ENCODE measurements at regions not wholly inside any gene's neighbourhood (a gene's known extent, or its start where the extent isn't known, plus 50 kb on each side); places are given as distances from the start of the nearest gene placed in this dataset.

DNA sequence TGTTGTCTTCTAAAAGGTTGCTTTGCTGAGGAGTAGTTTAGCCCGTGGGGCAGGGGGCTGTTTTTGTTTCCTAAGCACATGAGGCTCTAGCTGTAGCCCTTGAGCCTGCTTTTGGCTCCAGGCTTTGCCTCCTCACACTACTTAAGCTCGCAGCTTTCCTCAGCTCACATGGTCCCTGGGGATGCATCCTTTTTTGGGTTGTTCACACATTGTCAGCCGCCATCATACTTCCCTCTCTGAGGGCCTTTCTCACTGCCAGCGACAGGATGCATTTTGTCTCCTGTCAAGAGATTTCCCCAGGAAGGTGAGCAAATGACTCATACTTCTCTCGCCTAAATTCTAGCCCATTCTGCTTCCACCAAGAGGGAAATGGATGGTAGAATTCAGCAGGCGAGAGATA lies 279.5 kb upstream of the PKDCC start:
- Histone ChIP-seq H3K36me3 (no peaks in the 10 kb centered on the region), H3K27me3 (no peaks in the 10 kb centered on the region), H3K4me1 (no peaks in the 10 kb centered on the region), H3K4me3 (no peak overlapping the region), H3K27ac (no peak overlapping the region), H3K9me3 (no peaks in the 10 kb centered on the region)
- WGBS, 2 donors (ENCODE audit: low coverage in 1 of 2), result 42 to 70% methylated on average over 5 of the region's 6 CpGs
- TF ChIP-seq POLR2AphosphoS5 (IDR thresholded peaks at IDR 0.05) (no peak), CTCF (IDR thresholded peaks at IDR 0.05) (no peak), POLR2A (IDR thresholded peaks at IDR 0.05) (no peak), EP300 (IDR thresholded peaks at IDR 0.05) (no peak)
- peak; percentile 22 for ATAC-seq

- no peak for ATAC-seq
- no peak overlapping the region for H3K27ac ChIP-seq
- 100% methylated on average over 1 of the region's 1 CpG for WGBS, 2 donors (ENCODE audit: low coverage in 1 of 2)
- H3K4me3 ChIP-seq, result no peak overlapping the region
- H3K27me3 ChIP-seq, result no peaks in the 10 kb centered on the region
- no peaks in the 10 kb centered on the region for H3K4me1 ChIP-seq
- TF ChIP-seq POLR2A (IDR thresholded peaks at IDR 0.05) (no peak), POLR2AphosphoS5 (IDR thresholded peaks at IDR 0.05) (no peak), CTCF (IDR thresholded peaks at IDR 0.05) (no peak), EP300 (IDR thresholded peaks at IDR 0.05) (no peak)
- H3K36me3 ChIP-seq, result no peaks in the 10 kb centered on the region
- H3K9me3 ChIP-seq, result no peaks in the 10 kb centered on the region
Measured at GRCh38 chr2:41771710-41772109, 276.1 kb upstream of the PKDCC start.

DNA sequence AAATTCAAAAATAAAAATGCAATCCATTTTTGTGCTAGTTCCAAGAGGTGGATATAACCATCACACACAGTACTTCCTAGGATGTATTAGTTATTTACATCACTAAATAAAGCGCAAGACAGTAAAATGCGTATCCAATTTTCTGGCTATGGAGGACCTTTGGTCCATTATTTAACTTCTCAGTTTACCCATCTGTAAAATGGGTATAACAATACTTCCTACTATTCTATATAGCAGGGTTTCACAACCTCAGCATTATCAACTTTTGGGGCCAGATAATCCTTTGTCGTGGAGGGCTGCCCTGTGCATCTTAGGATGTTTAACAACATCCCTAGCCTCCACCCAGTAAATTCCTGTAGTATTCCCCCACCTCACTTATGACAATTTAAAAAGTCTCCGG lies 275.1 kb upstream of the PKDCC start:
- no peaks in the 10 kb centered on the region for H3K36me3 ChIP-seq
- no peak for ATAC-seq
- no peak overlapping the region for H3K27ac ChIP-seq
- TF ChIP-seq CTCF (IDR thresholded peaks at IDR 0.05) (no peak), EP300 (IDR thresholded peaks at IDR 0.05) (no peak), POLR2AphosphoS5 (IDR thresholded peaks at IDR 0.05) (no peak), POLR2A (IDR thresholded peaks at IDR 0.05) (no peak)
- no peaks in the 10 kb centered on the region for H3K27me3 ChIP-seq
- no peak overlapping the region for H3K4me3 ChIP-seq
- H3K4me1 ChIP-seq, result no peaks in the 10 kb centered on the region
- H3K9me3 ChIP-seq, result no peaks in the 10 kb centered on the region
- WGBS, 2 donors (ENCODE audit: low coverage in 1 of 2), result 93 to 98% methylated on average over 4 of the region's 4 CpGs

DNA sequence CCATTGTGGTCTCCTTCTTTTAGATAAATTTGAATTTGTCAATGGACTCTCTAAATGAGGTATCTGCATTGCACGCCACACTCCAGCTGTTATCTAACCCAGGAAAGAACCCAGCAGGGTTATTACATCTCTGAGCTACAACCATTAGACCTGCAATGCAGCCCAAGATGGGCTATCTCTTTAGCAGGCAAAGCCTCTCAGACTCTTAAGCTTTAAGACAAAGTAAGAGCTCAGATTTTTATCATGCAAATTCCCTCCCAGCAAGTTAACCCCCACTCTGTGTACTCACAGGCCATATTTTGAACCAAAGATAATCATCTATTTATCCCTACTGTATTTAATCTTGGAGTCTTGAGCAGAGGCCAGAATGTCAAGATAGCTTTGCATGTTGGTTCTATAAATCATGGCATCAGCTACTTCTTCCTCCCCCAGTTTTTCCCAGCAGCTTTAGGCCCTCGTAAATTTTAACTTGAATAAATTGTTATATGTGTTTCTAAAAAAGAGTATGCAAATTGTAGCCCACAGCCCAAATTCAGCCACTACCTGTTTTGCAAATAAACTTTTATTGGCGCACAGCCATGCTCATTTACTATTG lies 273.7 kb upstream of the PKDCC start:
- no peak for ATAC-seq
- no peak overlapping the region for H3K4me3 ChIP-seq
- no peaks in the 10 kb centered on the region for H3K36me3 ChIP-seq
- WGBS, 2 donors (ENCODE audit: low coverage in 1 of 2), result 56 to 80% methylated on average over 3 of the region's 3 CpGs
- no peaks in the 10 kb centered on the region for H3K4me1 ChIP-seq
- no peaks in the 10 kb centered on the region for H3K9me3 ChIP-seq
- H3K27me3 ChIP-seq, result no peaks in the 10 kb centered on the region
- H3K27ac ChIP-seq, result no peak overlapping the region
- no peak for TF ChIP-seq POLR2A (IDR thresholded peaks at IDR 0.05)
- TF ChIP-seq EP300 (IDR thresholded peaks at IDR 0.05), result no peak
- no peak for TF ChIP-seq CTCF (IDR thresholded peaks at IDR 0.05)
- TF ChIP-seq POLR2AphosphoS5 (IDR thresholded peaks at IDR 0.05), result no peak

DNA sequence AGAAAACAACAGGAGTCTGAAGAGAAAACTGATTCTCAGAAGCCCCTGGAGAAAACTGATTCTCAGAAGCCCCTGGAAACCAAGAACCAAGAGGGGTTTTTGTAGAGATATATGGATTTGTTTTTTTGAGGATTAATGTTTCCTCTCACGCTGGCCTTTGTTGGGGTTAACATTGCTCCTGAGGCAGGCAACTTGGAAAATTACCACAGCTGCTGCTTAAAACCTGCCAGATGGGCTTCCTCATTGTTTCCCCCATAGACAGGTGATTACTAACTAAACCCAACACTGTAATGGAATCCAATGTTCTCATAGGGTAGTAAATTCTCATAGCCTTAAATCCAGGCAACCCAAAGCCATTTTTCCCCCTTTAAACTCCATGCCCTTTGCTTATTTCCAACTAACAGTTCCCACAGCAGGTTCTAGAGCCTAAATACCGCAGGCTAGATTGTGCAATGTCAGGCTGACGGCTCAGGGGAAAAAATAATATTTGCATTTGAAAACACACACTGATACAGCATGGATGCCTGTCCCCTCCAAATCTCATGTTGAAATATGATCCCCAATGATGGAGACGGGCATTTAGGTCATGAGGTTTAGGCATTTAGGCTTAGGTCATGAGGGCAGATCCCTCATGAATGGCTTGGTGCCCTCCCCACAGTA lies 272.3 kb upstream of the PKDCC start:
- 72 to 86% methylated on average over 4 of the region's 4 CpGs for WGBS, 2 donors (ENCODE audit: low coverage in 1 of 2)
- Histone ChIP-seq H3K27ac (no peak overlapping the region), H3K27me3 (no peaks in the 10 kb centered on the region), H3K9me3 (no peaks in the 10 kb centered on the region), H3K4me3 (no peak overlapping the region), H3K36me3 (no peaks in the 10 kb centered on the region), H3K4me1 (no peaks in the 10 kb centered on the region)
- ATAC-seq, result no peak
- no peak for TF ChIP-seq EP300 (IDR thresholded peaks at IDR 0.05)
- no peak for TF ChIP-seq POLR2AphosphoS5 (IDR thresholded peaks at IDR 0.05)
- TF ChIP-seq CTCF (IDR thresholded peaks at IDR 0.05), result no peak
- TF ChIP-seq POLR2A (IDR thresholded peaks at IDR 0.05), result no peak
